ENCODE measurements at regions not wholly inside any gene's neighbourhood (a gene's known extent, or its start where the extent isn't known, plus 50 kb on each side); places are given as distances from the start of the nearest gene placed in this dataset.

DNA sequence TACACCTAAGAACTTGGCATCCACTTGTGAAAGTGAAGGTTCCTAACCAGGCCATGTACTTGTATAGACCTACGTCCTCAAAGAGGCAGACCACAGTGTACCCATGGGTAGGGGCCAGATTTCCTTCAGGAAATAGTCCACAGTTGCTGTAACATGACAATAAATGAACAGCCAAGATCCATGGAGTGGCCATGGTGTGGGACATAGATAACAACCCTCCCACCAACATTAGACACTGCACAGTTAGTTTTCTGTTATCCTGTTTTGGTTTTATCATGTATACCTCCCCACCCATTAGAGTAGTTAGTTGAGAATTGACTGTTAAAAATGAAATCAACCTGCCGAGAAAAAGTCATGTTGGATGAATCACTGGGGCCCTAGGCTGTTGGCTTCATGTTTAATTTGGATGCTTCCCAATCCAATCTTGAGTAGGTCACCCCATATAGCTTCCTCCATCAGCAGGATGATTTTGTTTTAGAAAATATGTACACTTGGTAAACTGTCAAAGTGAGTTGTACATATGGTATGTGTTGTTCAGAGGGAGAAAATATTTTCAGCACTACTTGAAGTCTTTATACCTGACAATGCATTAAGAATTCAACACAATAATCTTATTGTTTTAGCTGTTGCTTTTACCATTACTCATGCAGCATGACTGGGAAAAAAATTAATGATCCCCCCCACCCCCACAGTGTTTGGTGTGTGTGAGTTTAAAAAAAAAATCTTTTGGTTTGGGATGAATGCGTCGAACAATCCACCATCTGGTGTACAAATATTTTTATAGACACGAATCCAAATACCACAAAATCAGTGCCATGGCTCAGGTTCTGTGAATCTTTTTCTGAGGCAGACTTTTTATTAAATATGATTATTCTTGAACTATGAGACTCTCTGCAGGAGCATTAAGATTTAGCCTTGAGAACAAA lies 88.3 kb upstream of the ARHGAP29 start:
- DNase-seq (ENCODE audit: low read depth, low spot score): peak; percentile 96

DNA sequence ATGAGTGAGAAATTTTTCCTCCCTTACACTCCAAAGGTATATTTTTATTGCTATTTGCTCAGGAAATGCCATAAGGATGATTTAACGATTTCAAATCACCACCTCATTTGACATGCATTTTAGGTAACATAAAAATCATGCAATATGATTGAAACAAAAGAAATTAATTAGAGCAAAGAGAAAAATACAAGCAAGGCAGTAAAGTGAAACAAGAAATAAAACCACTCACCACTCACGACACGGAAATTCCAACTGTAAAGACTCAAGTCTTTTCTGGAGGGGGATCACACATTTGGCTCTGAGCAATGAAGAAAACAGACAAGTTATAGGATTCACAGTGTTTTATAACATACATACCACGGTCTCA lies 86.8 kb upstream of the ARHGAP29 start:
- no peak for DNase-seq (ENCODE audit: low read depth, low spot score)

DNA sequence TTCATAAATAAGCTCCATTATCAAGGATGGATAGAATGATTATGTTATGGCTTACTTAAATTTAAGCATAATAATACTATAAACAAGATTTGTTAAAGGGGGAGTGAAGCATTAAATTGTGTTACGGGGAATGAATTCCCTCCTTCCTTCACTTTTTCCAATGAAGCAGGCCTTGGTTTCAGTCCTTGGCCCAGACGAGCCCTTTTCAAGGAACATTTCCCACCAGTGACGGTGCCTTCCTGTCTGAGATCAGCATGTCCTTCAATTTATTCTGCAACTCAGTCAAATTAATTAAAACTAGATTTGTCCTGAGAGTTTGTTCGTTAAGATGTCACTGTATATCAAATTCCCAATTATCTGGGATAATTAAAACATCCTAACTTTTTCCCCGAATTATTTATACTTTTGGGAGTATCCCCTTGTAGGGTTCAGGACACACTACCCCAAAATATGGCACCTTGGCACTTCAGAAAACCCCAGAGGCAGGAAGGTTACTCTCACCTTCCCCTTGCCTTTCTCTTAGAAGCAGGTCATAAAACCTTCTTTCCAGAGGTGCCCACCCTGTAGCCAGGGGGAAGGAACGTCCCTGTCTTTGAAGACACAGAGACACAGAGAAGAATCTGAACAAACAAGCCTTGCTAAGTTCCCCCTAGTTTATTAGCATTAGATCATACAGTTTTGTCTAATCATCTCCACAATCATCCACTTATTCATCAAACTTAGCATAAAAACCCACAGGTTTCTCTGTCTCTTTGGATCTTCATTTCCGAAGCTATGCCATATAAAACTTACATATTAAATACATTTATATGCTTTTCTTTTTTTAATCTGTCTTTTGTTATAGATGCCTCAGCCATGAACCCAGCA lies 86.2 kb upstream of the ARHGAP29 start:
- no peak for DNase-seq (ENCODE audit: low read depth, low spot score)

DNA sequence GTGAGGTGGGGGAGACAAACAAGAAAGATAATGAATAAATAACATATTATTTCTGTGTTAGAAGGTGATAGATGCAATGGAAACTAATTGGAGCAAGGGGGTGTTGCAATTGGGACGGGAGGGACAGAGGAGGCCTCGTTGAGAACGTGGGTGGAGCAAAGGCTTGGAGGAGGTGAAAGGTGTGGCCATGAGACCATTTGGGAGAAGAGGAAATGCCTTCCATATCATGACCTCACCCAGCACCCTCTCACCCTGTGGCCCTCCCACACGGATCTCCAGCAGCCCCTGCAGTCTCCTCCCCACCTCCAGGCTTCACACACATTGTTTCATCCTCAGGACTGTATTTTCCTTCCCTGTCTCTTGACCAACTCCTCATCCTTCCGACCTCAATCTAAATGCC lies 85.3 kb upstream of the ARHGAP29 start:
- DNase-seq (ENCODE audit: low read depth, low spot score): no peak

DNA sequence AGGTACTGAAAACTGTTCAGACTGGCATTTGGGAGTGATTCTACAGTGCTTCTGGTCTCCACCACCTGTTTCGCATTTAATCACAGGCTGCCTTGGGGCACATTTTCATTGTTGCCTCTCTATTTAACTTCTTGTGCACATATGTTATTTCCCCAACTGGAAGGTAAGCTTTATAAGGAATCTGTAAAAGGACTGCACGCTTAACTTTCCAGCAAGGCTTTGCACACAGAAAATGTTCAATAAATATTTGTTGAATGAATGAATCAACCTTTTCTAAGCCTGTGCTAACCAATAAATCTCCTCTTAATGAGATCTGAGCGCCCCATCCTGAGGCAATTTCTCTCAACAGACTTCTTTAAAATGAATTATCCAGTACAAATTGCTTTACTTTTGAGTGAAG lies 84.3 kb upstream of the ARHGAP29 start:
- DNase-seq (ENCODE audit: low read depth, low spot score): no peak

DNA sequence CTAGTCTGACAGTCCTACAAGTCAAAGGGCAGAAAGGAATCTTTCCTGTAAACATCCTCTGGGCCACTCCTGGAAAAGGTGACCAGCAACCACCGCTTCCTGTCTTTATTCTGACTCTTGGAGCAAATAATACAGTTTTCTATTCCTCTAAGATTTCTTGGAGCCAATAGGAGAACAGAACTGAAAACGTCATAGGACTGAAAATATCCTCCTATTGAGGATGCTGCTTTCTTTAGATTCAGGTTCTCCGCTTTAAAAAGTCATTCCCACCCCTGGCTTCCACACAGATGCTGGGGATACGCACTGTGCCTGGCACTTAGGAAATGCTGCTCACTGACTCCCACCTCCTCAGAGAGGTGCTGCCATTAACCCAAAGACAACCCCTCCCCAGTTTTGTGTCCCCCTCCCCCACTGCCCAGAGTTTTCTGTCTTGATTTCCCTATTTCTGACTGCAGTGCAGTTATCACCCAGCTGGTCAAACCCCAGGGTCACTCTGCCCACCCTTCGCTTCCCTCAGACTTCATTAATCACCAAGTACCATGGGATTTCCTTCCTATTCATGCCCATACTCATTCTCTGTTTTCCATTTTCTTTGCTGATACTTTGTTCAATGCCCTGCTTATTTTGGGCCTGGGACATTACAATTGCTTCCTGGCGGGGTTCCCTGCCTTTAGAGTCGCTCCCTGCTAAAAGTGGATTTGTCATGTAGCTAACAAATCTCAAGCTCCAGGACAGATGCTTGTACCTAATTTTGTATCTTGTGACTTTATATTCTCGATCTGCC lies 82.1 kb upstream of the ARHGAP29 start:
- DNase-seq (ENCODE audit: low read depth, low spot score): no peak

DNA sequence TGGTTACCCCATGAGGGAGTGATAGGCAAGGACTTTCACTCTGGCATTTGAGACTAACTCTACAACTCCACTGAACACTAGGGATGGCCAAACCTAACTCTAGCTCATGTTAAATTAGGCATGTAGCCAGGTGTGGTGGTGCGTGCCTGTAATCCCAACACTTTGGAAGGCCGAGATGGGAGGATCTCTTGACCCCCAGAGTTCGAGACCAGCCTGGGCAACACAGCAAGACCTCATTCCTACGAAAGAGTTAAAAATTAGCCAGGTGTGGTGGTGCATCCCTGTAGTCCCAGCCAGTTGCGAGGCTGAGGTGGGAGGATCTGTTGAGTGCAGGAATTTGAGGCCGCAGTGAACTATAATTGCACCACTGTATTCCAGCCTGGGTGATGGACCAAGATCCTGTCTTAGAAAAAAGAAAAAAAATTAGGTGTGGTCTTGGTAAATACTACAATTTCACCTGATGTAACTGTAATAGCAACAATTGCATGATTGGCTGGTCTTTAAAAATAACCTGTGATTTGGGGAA lies 81.2 kb upstream of the ARHGAP29 start:
- DNase-seq (ENCODE audit: low read depth, low spot score): no peak

DNA sequence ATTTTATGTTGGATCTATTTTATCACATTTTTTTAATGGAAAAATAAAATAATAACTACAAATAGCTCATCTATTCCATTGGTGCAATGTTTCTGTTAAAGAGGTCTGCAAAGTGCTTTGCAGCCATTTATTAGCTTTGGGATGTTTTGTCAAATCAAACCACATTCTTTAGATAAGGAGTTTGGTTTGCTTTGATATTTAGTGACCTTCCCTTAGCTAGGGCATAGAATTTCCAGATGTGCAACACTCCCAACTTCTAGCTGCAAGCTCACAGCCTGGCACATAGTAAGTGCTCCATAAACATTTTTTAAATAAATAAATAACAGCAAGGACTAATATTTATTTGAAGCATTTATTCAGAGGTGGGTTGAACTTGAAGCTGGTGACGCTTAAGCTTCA lies 80.4 kb upstream of the ARHGAP29 start:
- DNase-seq (ENCODE audit: low read depth, low spot score): no peak

DNA sequence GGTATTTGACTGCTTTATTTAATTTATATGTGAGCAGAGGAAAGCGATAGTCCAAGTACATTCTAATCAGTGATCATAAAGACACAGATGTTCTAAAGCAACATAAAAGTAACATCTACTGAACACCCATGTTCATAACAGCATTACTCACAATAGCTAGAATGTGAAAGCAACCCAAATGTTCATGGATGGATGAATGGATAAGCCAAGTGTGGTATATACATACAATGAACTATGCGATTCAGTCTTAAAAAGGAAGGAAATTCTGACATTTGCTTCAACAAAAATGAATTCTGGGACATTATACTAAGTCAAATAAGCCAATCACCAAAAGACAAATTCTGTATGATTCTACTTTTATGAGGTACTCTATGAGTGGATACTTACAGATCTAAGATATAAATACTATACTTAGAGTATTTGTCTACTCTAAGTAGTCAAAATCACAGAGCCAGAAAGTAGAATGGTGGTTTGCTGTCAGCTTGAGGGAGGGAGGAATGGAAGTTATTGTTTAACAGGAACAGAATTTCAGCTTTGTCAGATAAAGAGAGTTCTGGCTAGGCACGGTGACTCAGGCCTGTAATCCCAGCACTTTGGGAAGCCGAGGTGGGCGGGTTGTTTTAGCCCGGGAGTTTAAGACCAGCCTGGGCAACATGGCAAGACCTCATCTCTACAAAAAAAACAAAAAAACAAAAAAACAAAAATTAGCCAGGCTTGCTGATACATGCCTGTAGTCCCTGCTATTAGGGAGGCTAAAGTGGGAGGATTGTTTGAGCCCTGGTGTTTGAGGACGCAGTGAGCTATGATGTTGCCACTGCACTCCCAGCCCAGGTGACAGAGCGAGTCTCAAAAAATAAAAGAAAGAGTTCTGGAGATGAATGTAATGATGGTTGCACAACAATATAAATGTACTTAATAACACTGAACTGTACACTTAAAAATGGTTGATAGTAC lies 79.7 kb upstream of the ARHGAP29 start:
- DNase-seq (ENCODE audit: low read depth, low spot score): no peak

DNA sequence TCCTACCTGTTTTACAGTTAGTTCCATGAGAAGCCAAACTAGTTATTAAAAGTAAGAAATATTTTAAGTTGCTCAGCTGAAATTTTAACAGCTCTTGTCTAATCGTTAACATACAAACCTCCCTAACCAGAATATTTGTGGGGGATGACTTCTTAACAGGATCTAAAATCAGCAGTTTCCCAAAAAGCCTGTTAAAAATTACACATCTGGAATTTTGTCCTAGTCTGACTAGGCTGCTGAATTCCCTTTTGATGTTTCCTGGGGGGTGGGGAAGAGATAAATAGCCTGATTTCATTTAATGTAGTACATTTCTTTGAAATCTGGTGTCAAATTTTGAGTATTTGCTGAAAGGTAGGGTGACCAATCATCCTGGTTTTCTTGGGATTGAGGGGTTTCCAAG lies 78.8 kb upstream of the ARHGAP29 start:
- no peak for DNase-seq (ENCODE audit: low read depth, low spot score)

DNA sequence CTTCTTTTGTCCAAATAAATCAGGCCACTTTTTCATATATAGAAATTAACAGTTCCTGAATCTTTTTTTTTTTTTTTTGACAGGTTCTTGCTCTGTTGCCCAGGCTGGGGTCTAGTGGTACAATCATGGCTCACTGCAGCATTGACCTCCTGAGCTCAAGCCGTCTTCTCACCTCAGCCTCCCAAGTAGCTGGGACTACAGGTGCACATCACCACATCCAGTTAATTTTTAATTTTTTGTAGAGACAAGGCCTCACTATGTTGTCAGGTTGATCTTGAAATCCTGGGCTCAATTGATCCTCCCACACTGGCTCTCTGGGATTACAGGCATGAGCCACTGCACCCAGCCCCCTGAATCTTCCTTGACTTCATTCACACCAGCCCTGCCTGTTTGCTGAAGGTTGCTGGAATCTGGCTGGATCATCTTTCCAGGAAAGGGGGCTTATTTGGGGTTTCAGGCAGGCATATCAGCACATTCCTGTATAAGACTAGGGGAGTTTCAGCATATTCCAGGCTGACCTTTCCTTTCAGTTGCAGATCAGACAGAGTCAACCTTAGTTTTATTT lies 78.2 kb upstream of the ARHGAP29 start:
- DNase-seq (ENCODE audit: low read depth, low spot score): no peak

DNA sequence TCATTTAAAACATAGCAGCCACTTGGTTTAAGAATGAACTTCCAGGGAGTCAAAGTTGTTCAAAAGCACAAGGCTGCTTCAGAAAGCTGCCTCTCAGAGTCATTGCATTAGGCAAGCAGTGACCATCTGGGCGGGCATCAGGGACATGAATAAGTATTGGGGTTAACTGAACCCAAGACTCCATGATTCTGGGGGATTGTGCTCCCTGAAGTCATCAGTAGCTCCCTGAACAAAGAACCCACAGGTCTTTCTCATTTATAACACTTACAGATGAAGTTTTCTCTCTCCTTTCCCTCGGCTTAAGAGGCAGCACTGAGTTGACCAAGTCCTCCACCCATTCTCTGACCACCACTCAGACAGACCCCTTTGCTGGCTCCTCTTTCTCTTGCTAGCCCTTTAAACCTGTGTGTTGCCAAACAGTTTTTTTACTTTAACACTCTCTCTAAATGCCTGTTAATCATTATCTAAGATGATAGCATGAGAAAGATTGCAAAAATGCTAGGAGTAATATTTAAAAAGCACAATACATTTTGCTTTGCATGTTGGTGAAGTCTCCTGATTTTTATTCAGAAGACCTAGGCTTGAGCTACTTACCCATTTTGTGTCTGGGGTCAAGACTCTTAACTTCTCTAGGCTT lies 77.0 kb upstream of the ARHGAP29 start:
- no peak for DNase-seq (ENCODE audit: low read depth, low spot score)

DNA sequence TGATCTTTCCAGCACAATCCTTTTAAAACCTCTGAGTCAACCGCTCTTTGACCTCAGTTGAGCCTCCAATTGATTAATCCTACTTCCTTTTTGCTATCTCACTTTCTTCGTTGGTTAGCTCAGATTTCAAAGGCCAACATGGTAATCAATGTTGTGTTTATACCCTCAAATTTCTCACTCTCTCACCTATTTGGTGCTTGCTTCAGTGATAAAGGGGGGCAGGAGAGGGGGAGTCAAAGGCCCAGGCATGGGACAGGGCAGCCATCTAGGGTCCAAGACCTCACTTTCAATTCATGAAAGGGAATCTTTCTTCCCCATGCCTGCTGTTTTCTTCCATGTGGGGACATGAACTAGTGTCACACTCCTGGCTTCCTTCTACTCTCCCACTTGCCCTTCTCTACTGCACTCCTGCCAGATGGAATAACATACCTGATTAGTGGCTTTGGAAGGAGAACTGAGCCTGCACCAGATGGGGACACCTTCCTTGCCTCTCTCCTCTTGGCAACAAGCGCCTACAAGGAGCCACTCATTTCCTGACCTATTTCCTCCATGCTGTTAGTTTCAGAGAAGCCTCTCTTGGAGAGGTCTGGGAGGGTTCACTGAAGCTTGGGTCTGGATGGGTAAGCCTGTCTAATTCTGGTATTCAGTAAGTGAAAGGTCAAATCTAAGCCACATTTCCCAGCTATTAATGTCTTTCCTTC lies 73.3 kb upstream of the ARHGAP29 start:
- DNase-seq (ENCODE audit: low read depth, low spot score): no peak

DNA sequence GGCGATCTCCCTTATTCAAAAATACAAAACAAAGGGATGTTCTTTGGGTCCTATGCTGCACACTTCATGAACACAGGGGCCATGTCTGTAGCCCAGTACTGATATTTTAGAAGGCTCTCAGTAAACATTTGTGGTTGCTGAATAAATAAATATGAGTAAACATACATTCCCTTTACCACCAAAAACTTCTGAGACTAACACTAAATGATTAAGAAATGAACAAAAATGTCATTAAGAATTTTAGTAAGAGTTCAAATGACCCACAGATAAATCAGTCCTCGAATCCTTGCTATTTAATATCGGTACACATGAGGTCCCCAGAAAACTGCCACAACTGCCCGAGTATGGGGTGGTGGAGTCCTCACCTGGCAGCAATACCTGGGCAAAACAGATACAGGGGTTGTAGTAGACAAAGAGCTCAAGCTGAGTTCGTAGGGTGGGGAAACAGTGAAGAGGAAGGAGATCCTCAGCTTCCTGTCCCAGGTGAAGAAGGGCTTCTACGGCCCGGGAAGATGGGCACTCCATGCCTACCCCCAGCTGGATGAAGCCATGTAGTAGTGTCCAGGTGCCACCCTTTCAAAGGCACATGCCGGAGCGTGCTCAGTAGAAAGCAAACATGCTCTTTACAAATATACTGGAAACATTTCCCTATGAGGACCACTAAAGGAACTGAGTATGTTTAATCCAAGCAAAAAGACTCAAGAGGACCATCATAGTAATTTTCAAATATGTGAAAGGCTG lies 72.6 kb upstream of the ARHGAP29 start:
- no peak for DNase-seq (ENCODE audit: low read depth, low spot score)

DNA sequence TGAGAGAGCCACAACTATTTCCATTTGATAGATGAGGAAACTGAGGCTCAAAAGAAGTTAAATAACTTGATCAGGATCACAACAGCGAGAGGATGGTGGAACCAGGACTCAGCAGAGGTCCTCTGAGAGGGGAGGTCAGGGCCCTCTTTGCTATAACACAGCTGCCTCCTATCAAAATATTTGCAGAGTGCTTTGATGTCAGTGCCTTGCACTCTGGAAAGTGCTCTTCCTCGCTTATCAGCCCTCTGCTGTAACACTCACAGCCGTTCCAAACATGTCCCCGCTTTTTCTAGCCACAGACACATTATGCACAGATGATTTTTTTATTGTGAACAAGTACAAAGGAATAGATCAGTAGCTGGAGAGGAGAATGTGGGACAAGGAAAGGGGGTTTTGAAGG lies 71.8 kb upstream of the ARHGAP29 start:
- DNase-seq (ENCODE audit: low read depth, low spot score): no peak

DNA sequence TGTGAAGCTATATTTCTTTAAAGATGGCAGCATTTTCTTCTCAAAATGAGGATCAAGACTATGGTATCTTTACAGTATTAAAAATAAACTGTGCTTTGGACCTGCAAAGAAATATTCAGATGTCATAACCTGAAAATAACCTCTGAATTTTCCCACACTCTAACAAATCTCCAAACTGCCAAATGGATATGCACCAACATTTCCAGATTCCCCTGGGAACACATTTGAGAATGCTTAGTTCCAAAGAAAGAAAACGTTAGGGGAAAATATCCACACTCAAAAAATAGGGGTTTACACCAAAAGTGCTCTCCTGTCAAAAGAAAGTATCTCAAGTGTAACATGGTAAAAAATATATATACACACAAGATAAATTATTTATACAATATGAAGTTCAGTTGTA lies 69.1 kb upstream of the ARHGAP29 start:
- no peak for DNase-seq (ENCODE audit: low read depth, low spot score)

DNA sequence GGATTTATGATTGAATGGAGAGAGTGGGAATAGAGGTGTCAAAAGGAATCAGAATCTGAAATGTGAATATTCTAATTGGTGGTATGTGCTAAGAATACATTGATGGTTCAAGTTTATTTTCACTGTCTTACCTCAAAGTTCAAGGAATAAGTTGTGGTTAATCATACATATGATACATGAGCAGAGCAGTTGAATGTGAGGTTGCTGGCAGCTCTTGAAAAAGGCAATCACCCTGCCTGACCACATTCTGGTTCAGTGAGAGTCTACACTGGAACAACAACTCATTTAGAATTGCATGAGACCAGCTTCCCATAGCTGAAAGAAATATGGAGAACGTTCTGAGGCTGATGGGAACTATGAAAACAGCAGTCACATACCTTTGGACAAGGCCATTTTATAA lies 68.3 kb upstream of the ARHGAP29 start:
- DNase-seq (ENCODE audit: low read depth, low spot score): no peak

DNA sequence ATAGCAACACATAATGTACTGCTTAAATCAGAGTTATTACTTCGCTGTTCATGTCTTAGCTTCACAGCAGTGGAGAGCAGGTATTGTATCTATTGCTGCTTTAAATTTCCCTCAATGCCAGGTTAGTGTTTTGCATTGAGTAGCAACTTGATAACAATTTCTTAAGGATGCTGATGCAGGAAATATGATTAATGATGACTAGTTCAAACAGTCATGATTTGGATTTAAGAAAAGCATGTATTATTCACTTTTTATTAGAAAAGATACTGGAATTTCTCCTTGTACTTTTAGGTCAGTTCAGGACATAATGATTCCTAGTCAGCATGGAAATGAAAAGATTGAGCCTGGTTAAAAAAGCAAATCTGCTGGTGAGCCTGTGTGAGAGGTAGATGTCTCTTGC lies 67.2 kb upstream of the ARHGAP29 start:
- DNase-seq (ENCODE audit: low read depth, low spot score): no peak

All from pulmonary artery endothelial cell (primary cell).